HG03175 (cell line): ENCODE measurements at regions not wholly inside any gene's neighbourhood (a gene's known extent, or its start where the extent isn't known, plus 50 kb on each side); places are given as distances from the start of the nearest gene placed in this dataset.
A peak's percentile ranks its signal among the peaks of the same experiment; 100 is the strongest.
"Not testable (repeated sequence)": the region's sequence is repeated elsewhere in the genome, so short reads cannot be mapped to it uniquely, and the experiment has no call there.

ENCODE experiments used
- ATAC-seq: cut with Tn5 transposase; IDR thresholded peaks from one replicate; pipeline ENCODE4 v1.9.1; 2021; ENCODE audit warnings: mild to moderate bottlenecking, moderate library complexity; ENCODE audit not compliant: unreplicated experiment

DNA sequence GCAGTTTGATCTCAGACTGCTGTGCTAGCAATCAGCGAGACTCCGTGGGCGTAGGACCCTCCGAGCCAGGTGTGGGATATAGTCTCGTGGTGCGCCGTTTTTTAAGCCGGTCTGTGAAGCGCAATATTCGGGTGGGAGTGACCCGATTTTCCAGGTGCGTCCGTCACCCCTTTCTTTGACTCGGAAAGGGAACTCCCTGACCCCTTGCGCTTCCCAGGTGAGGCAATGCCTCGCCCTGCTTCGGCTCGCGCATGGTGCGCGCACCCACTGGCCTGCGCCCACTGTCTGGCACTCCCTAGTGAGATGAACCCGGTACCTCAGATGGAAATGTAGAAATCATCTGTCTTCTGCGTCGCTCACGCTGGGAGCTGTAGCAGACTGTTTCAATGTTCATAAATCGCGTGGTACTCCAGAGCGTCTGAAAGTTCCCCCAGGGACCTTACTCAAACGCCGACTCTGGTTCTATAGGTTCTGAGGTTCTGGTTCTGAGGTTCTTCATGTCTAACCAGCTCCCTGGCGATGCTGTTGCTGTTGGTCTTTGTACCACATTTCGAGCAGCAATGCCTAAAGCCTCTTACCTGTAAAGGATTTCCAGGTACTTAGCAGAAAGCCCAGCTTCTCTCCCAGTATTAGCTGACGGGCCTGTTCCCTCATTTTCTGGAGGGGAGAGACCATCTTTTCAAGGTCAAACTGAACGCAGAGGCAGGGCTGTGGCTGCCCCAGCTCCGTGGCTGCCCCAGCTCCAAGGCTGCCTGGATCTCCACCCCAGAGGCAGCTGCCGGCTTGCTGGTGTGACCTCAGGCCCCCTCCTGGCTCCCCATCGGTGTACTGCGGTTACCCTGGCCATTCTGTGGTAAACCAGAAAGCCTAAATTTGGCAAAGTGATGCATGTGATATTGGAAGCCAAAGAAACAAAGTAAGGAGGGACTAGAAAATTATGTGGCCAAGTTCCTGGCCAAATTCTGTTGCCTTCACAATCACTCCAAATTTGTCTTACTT is 207.9 kb downstream of the RAB11FIP2 start:
- ATAC-seq: not testable (repeated sequence)

- ATAC-seq: not testable (repeated sequence)
Measured at GRCh38 chr10:117856426-117856825, 190.3 kb downstream of the RAB11FIP2 start.

- ATAC-seq: no peak
Measured at GRCh38 chr10:117860135-117860534, 186.6 kb downstream of the RAB11FIP2 start.

GRCh38 chr10:117860823-117861222 is 185.9 kb downstream of the RAB11FIP2 start:
- peak; percentile 80 for ATAC-seq

GRCh38 chr10:117861329-117861728 is 185.4 kb downstream of the RAB11FIP2 start:
- no peak for ATAC-seq

DNA sequence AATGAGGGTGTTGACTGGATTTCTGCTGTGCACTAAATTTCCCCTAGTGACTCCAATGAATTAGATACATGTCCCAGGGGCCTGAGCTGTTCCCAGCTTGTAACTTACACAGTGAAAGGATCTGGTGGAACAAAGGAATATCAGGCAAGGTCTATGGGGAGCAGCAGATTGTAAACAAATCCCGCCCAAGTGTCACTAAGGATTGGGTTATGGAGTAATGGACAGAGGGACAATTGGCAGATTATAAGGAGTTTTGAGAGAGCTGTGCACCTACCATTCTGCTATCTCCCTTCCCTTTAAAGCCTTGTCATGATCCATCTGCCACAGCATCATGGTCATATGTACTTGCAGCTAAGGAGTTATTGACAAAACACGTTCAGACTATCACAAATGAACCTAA is 183.0 kb downstream of the RAB11FIP2 start:
- no peak for ATAC-seq

DNA sequence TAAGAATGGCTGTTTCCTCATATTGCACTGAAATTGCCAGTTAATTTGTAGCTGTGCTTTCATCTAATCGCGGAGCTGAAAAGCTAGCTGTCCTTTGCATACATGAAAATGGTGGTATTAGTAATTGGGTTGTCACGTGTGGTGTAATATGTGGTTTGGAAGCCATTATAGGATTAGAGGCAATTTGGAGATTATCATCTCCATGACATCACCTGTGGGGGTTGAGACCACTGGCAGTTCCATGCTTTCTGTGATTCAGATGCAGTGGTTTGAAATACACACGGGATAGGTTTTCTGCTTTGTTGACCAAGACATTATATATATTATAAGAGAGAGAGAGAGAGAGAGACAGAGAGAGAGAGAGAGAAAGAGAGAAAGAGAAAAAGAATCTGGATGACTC is 180.8 kb downstream of the RAB11FIP2 start:
- no peak for ATAC-seq

- ATAC-seq: no peak
Measured at GRCh38 chr10:117868151-117868550, 178.6 kb downstream of the RAB11FIP2 start.

DNA sequence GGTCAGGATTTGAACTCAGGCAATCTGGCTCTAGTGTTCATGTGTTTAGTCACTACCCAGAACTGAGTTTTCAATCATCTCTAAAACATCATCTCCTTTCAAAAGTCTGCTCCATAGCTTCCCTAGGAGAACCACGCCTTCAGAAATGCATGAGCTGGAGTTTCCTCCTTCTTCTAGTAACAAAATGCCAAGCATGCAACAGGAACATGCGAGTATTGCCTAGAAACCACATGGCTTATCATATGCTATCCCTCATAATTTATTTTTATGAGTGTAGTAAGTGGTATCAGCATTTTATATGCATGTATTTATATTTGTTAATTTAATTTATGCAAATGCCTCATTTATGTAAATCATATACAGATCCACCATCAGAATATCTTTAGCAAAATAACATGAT is 170.9 kb downstream of the RAB11FIP2 start:
- no peak for ATAC-seq

GRCh38 chr10:117876210-117876609 is 170.5 kb downstream of the RAB11FIP2 start:
- ATAC-seq: no peak

DNA sequence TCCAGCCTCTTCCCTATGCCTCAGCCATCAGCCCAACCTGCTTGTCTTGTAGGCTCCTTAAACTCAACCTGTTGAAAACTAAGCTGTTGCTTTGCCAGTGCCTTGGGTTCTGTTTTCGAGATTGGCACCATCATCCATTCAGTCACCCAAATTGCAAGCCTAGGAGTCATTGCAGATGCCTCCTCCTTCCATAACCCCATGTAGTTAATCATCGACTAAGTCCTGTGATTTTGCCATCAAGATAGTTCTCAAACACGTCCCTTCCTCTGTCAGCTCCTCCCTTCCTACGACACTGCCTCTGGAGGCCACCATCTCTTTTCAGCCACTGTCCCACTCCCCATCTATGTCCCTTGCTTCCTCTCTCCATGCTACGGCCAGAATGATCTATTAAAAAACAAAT is 168.1 kb downstream of the RAB11FIP2 start:
- no peak for ATAC-seq

DNA sequence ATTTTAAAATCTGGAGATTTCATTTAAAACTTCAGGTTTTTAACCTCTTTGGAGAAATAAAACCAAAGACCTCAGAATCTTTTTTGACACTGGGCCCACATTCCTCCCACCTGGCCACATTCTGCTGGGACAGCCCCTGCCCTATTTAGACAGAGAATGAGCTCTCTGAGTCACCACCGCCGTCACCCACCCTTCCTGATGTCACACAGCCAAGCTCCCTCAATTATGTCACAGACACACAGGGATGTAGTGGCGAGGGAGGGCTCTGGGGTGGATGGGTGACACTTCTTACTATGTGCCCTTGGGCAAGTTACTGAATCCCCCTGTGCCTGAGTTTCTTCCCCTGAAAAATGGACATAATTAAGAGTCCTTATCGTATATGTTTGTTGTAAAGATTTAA is 162.6 kb downstream of the RAB11FIP2 start:
- ATAC-seq: no peak

GRCh38 chr10:117884592-117884991 is 162.1 kb downstream of the RAB11FIP2 start:
- ATAC-seq: no peak

- ATAC-seq: no peak
Measured at GRCh38 chr10:117885206-117885829, 161.4 kb downstream of the RAB11FIP2 start.

DNA sequence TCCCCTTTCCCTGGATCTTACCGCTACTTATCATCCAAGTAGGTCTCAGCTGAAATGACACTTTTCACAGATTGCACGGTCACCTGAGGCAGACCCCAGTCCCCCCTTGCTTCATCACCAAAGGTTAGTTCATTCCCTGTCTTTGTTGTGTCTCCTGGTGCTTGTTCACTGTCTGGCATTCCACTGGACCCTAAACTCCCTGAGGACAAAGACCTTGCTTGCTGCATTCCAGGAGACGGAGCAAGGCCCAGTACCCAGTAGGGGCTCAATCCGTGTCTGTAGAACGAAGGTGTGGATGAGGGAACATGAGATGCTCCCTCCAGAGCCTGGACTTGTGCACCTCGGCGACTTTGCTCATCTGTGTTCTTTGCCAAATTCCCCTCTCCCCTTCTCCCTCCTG is 160.0 kb downstream of the RAB11FIP2 start:
- no peak for ATAC-seq

DNA sequence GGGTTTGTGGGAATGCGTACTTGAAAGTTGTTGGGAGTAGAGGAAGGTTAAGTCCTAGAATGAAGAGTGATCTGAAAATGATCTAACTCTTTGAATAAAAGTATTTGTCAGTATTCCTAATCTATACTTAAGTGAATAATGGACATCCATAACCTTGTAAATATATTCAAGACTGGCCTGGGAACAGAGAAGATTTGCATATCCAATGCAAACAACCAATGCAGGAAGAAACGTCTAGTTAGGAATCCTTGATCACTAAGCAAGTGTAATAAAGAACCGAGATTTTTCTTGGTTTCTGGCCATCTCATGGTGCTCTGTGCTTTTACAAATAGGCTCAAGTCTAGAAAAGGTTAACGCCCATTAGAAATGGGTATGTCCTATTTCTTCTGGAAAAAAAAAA is 157.1 kb downstream of the RAB11FIP2 start:
- no peak for ATAC-seq

DNA sequence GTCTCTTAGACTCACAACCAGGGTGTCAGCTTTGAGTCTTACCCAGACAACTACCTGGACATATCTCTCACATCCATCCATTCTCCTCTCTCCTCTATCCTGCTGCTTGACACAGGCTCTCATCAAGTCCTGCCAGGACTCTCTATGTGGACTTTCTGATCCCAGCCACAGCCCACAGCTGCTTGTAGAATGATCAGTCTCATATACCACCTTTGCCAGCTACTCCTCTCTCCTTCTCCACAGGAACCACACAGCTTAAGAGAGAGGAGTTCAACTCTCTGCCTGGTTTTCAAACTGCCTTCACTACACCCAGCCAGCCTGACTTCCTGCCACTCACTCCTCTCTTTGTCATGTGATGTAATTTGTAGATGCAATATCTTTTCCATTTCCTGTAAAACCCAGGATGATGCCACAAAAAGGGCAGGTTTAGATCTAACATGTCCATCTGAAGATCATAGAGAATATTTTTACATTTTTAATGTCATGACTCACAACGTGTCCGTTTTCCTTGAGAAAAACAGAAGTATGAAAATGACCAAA is 154.0 kb downstream of the RAB11FIP2 start:
- ATAC-seq: no peak

- ATAC-seq: no peak
Measured at GRCh38 chr10:117894339-117894738, 152.4 kb downstream of the RAB11FIP2 start.

DNA sequence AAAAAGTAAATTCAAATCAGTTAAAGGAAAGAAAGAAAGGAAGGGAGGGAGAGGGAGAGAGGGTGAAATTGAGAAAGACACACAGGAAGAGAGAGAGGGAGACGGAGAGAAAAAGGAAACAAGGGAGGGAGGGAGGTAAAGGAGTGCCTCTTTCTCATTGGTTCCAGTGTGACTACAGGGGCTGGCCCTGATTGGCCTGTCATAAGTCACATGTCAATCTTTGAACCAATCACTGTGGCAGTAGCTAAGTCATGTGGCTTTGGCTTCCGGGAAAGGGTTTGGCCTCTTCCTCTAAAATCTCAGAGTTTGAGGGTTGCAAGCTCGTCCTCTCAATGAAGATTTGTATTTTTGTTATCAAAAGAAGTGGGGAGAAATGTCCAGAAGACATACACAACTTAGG is 150.2 kb downstream of the RAB11FIP2 start:
- no peak for ATAC-seq

DNA sequence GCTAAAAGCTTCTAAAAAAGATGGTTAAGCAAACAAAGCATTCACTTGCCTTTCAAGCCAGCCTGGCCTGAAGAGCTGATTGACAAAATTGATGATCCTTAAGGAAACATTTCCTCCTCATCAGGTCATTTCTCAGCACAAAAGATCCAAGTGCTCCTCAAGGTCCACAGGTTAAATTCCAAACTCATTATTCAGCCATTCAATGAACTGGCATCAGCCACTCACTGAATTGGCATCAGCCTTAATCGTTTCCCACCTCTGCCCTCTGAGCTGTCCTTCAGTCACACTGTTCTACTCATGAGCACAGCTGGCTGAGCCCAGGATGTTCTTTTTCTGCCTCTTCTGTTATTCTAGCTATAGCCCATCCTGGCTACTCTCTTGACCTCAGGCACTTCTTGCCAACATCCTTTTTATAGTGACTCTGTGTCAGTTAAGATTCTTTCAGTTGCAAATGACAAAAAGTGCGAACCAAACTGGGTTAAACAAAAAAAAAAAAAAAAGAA is 147.5 kb downstream of the RAB11FIP2 start:
- no peak for ATAC-seq

DNA sequence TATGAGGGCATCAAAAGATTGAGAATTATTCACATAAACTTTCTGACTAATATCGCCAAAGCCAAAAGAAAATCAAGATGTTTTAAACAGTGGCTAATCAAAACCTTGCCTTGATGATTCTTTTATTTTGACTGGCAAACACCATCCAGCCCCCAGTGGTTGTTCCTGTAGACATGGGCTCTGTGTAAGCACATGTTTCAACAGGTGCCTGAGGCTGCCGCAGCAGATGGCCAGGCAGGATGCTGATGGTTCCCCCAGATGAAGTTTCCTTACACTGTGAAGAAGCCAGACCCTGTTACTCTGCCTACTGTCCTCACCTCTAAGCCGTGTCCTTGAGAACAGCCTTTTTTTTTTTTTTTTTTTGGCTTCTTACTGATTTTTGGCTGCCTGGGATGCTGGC is 146.5 kb downstream of the RAB11FIP2 start:
- ATAC-seq: no peak

GRCh38 chr10:117903854-117904253 is 142.9 kb downstream of the RAB11FIP2 start:
- no peak for ATAC-seq
